SU-DHL-6 (cell line): ENCODE measurements at regions not wholly inside any gene's neighbourhood (a gene's known extent, or its start where the extent isn't known, plus 50 kb on each side); places are given as distances from the start of the nearest gene placed in this dataset.

Experiments
- EZH2phosphoT487 ChIP-seq: fragments of 200-600 bp; sonication (generic), shearing (Covaris generic); conservative IDR thresholded peaks from 2 replicates; pipeline ENCODE4 v1.6.1; 2018; ENCODE audit warnings: mild to moderate bottlenecking, antibody characterized with exemption, low read length, moderate library complexity, mixed read lengths
- TF ChIP-seq, protein P1 (sequence below): fragments of 200-600 bp; sonication (generic); IDR thresholded peaks from one replicate; pipeline ENCODE4 v1.5.1; 2017; ENCODE audit warnings: antibody characterized with exemption, mild to moderate bottlenecking, low read length, moderate library complexity; ENCODE audit not compliant: insufficient read depth, poor library complexity, severe bottlenecking

- TF ChIP-seq, protein P1, sequence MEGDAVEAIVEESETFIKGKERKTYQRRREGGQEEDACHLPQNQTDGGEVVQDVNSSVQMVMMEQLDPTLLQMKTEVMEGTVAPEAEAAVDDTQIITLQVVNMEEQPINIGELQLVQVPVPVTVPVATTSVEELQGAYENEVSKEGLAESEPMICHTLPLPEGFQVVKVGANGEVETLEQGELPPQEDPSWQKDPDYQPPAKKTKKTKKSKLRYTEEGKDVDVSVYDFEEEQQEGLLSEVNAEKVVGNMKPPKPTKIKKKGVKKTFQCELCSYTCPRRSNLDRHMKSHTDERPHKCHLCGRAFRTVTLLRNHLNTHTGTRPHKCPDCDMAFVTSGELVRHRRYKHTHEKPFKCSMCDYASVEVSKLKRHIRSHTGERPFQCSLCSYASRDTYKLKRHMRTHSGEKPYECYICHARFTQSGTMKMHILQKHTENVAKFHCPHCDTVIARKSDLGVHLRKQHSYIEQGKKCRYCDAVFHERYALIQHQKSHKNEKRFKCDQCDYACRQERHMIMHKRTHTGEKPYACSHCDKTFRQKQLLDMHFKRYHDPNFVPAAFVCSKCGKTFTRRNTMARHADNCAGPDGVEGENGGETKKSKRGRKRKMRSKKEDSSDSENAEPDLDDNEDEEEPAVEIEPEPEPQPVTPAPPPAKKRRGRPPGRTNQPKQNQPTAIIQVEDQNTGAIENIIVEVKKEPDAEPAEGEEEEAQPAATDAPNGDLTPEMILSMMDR = no peak
- TF ChIP-seq EZH2phosphoT487 = no peak
Observed at GRCh38 chr5:61728287-61728686, 396.2 kb downstream of the ZSWIM6 start.
